Activated CD4-positive, alpha-beta T cell treated with anti-CD3 and anti-CD28 coated beads, Interleukin-2, amount 10 ng/mL, durations not matched to agents 24 days and 14 days (primary cell): ENCODE measurements at regions not wholly inside any gene's neighbourhood (a gene's known extent, or its start where the extent isn't known, plus 50 kb on each side); places are given as distances from the start of the nearest gene placed in this dataset.
"Not testable (repeated sequence)": the region's sequence is repeated elsewhere in the genome, so short reads cannot be mapped to it uniquely, and the experiment has no call there.

Source experiments
- DNase-seq: peaks from one replicate; pipeline ENCODE4 v3.0.0; 2022
- H3K27ac Mint-ChIP-seq: one replicate; pipeline ENCODE4 v1.8.0; 2022; ENCODE audit warnings: mild to moderate bottlenecking, mixed read lengths
- H3K27me3 Mint-ChIP-seq: one replicate; pipeline ENCODE4 v1.8.0; 2022; ENCODE audit warnings: mixed read lengths
- H3K36me3 Mint-ChIP-seq: one replicate; pipeline ENCODE4 v1.8.0; 2022; ENCODE audit warnings: low read depth, mild to moderate bottlenecking, mixed read lengths
- H3K4me1 Mint-ChIP-seq: one replicate; pipeline ENCODE4 v1.8.0; 2021; ENCODE audit warnings: mixed read lengths
- H3K4me3 Mint-ChIP-seq: one replicate; pipeline ENCODE4 v1.8.0; 2022; ENCODE audit warnings: mild to moderate bottlenecking, moderate library complexity, mixed read lengths
- H3K9me3 Mint-ChIP-seq: one replicate; pipeline ENCODE4 v1.8.0; 2021; ENCODE audit warnings: mixed read lengths
- intact Hi-C: fragments of 100-400 bp; cut with micrococcal nuclease; formaldehyde crosslinking; loops from one replicate; pipeline ENCODE4 v1.15.1; 2023

DNA sequence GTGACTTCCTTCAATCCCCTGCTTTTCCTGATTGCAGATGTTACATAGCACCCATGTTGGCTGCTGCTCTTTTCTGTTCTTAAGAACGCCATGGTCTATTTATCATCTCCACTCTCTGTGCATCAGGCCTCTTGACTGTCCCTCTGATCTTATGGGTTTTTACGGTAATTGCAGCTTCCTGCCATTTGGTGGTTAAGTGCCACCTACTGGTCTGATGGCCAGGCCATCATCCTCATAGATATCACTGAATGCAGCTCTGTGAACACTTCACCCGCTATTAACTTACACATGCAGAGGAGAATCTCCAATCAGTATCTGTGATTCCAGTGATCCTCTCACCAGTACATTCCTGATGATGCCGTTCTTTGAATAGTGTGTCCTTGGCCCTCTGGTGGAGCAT, 382.4 kb downstream of the TRAM1L1 start:
- Mint-ChIP-seq H3K27ac (no peak overlapping the region), H3K36me3 (no peaks in the 10 kb centered on the region), H3K4me1 (no peaks in the 10 kb centered on the region), H3K9me3 (peaks cover 4% of the 10 kb centered on the region), H3K27me3 (no peaks in the 10 kb centered on the region), H3K4me3 (no peak overlapping the region)
- DNase-seq: no peak
- intact Hi-C loops: no loop called here

DNA sequence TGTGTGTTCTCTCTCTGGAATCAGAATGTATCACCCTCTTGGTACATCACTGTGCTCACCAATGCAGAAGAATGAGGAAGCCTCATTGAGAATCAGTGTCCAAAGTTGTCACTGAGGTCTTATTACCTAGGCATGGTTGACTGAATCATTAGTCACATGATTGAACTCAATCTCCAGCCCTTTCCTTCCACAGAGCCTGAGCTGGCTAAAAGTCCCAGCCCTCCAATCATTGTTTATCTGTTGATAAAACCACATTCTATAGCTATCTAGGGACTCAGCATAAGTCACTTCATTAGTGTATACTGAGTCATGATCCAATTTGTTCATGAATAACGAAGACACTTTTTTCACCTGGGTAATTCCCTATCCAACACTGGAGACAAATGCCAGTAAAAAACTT, 396.8 kb downstream of the TRAM1L1 start:
- no peaks in the 10 kb centered on the region for H3K36me3 Mint-ChIP-seq
- no peaks in the 10 kb centered on the region for H3K9me3 Mint-ChIP-seq
- intact Hi-C loops: no loop called here
- no peaks in the 10 kb centered on the region for H3K27me3 Mint-ChIP-seq
- DNase-seq: no peak
- no peak overlapping the region for H3K27ac Mint-ChIP-seq
- no peaks in the 10 kb centered on the region for H3K4me1 Mint-ChIP-seq
- H3K4me3 Mint-ChIP-seq: no peak overlapping the region

DNA sequence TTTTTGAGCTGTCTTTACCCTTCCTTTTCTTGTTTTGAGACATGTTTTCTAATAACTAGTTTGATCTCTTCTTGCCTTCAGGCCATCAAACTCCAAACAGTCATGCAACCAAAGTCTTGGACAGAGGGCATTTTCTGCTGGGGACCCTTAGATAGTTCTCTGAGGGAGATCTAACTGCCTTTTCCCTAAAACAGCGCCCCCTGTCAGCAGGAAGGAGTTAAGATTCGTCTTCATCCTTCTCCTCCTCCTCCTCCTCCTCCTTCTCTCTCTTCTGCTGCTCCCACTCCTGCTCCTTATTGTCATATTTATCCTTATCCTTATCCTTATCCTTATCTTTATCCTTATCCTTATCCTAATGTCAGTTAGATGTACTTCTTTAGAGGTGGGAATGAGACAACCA, 417.2 kb downstream of the TRAM1L1 start:
- Mint-ChIP-seq H3K27ac (no peak overlapping the region), H3K4me1 (no peaks in the 10 kb centered on the region), H3K9me3 (no peaks in the 10 kb centered on the region), H3K36me3 (no peaks in the 10 kb centered on the region), H3K27me3 (no peaks in the 10 kb centered on the region), H3K4me3 (no peak overlapping the region)
- intact Hi-C loops: no loop called here
- DNase-seq: no peak

DNA sequence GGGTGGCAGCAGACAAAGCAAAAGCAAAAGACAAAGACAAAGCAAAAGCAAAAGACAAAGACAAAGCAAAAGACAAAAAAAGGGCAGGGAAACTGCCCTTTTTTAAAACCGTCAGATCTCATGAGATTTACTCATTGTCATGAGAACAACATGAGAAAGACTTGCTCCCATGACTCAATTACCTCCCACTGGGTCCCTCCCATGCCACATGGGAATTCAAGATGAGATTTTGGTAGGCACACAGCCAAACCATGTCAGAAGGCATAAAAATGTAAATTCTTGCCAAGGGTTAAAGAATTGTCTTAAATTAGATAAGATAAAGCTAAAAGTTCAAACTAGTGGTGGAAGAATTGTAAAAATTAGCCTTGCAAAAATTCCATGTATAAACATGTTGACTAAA, 419.7 kb downstream of the TRAM1L1 start:
- no peaks in the 10 kb centered on the region for H3K4me1 Mint-ChIP-seq
- no peaks in the 10 kb centered on the region for H3K27me3 Mint-ChIP-seq
- H3K4me3 Mint-ChIP-seq: no peak overlapping the region
- no peaks in the 10 kb centered on the region for H3K9me3 Mint-ChIP-seq
- no peak overlapping the region for H3K27ac Mint-ChIP-seq
- no peak for DNase-seq
- no peaks in the 10 kb centered on the region for H3K36me3 Mint-ChIP-seq
- intact Hi-C loops: no loop called here

DNA sequence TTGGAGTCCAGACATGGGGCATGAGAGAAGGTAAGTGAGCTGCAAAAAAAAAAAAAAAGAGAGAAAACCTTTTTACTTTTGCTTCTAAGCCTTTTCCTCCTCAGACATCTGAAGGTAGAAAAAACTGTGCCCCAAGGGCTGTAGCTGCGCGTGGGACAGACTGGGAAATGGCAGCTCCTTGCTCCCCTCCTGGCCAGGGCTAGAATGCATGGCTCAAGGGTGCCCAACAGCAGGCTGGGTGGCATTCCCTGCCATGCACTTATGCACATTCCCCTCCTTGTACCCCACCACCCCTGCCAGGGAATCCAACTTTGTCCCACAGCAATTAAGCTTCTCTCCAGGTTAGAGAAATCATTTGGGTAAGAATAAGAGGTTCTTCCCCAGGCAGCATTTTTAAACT, 421.2 kb downstream of the TRAM1L1 start:
- Mint-ChIP-seq H3K4me3 (no peak overlapping the region), H3K4me1 (no peaks in the 10 kb centered on the region), H3K9me3 (no peaks in the 10 kb centered on the region), H3K27me3 (no peaks in the 10 kb centered on the region), H3K27ac (no peak overlapping the region), H3K36me3 (no peaks in the 10 kb centered on the region)
- intact Hi-C loops: no loop called here
- no peak for DNase-seq

DNA sequence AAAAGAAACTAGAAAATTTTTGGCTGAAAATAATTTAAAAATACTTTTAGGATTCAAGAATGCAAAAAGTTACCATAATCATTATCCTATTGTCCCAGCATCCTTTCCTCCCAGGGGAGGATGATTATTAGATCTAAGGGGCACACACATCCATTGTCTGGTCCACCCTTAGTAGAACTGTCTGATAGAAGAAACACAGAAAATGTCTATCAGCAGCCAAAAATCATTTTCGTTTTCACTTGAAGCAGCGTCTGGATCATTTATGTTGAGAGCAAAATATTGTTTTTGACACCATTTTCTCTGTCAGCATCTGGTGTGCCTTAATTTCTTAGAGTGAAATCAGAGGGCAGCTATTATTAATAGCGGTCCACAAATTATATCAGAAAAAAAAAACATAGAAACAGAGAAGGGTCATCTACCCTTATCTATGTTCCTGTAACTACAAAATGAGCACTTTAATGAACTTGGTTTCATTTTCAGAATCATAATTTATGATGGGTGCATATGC, 446.3 kb downstream of the TRAM1L1 start:
- intact Hi-C loops: no loop called here
- no peaks in the 10 kb centered on the region for H3K27me3 Mint-ChIP-seq
- no peak for DNase-seq
- H3K9me3 Mint-ChIP-seq: no peaks in the 10 kb centered on the region
- H3K36me3 Mint-ChIP-seq: no peaks in the 10 kb centered on the region
- no peak overlapping the region for H3K27ac Mint-ChIP-seq
- no peaks in the 10 kb centered on the region for H3K4me1 Mint-ChIP-seq
- no peak overlapping the region for H3K4me3 Mint-ChIP-seq

DNA sequence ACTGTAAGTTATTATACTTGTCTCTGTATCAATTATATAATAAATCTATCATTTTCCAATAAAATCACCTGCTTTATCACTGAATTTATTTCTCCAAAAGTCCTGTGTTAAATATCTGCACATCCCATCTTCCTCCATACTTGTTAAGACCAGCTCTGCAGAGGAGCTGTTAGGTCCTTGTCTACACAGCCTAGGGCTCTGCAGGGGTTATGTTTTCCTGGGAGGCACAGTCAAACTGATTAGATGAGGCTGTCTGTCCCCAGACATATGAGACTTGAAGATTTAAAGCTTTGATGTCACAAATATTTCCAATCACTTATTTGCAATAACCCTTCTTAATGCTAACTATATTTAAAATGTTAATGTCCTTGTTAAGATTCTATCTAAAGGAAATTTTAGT, 446.8 kb downstream of the TRAM1L1 start:
- no peaks in the 10 kb centered on the region for H3K9me3 Mint-ChIP-seq
- DNase-seq: no peak
- no peaks in the 10 kb centered on the region for H3K27me3 Mint-ChIP-seq
- intact Hi-C loops: no loop called here
- no peak overlapping the region for H3K4me3 Mint-ChIP-seq
- no peaks in the 10 kb centered on the region for H3K4me1 Mint-ChIP-seq
- H3K27ac Mint-ChIP-seq: no peak overlapping the region
- H3K36me3 Mint-ChIP-seq: no peaks in the 10 kb centered on the region

DNA sequence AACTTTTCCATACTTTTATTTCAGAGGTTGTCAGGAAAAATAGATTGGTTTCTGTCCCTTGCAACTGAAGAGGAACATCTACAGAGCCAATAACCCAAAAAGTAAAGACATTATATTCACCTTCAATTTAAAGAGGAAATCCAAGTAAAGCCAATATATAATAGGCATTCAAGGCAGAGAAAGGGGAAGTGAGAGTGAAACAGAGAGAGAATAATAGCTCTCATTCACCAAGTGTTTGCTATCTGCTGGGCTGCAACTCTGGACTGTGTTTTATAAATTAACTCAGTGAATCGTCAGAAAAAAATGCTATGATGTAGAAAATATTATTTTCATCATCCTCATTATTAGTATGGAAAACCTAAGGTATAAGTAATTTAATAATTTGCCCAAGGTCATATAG, 448.5 kb downstream of the TRAM1L1 start:
- no peak for DNase-seq
- intact Hi-C loops: no loop called here
- Mint-ChIP-seq H3K4me3 (no peak overlapping the region), H3K36me3 (no peaks in the 10 kb centered on the region), H3K27ac (no peak overlapping the region), H3K27me3 (no peaks in the 10 kb centered on the region), H3K9me3 (no peaks in the 10 kb centered on the region), H3K4me1 (no peaks in the 10 kb centered on the region)

DNA sequence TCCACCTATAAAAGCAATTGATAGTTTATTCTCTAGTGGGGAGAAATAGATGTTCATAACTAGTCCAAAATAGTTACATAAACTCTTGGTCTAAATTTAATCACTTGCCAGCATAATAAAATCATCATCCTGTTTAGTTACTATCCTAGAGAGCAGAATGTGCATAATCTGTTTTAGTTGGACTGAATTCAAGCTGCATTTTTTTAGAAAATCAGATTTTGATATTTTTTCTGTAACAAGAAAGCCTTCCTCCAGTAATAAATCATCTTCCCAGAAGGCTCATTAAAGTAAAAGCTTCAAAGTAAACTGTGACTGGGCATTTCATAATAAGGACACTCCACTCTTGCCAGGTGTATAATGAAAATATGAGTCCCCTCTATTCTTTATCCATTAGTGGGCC, 453.1 kb downstream of the TRAM1L1 start:
- no peak overlapping the region for H3K27ac Mint-ChIP-seq
- no peaks in the 10 kb centered on the region for H3K27me3 Mint-ChIP-seq

DNA sequence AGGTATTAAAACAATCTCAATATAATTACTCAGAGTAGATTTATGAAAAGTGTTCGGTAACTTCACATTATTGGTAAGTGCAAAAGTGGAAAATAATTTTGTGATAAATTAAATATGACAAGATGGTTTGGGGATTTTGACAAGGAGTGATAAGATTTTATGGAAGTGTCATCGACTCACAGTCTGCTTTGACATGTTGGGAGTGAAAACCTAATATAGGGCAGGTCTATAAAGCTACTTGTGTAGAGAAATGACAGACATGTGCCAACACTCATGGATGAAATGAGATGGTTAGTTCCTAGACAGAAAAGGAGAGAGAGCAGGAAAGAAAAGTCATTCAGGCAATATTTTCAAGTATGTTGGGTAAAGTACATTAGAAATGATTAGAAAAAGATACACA, 456.8 kb downstream of the TRAM1L1 start:
- Mint-ChIP-seq H3K36me3 (no peaks in the 10 kb centered on the region), H3K4me3 (no peak overlapping the region), H3K27ac (no peak overlapping the region), H3K27me3 (no peaks in the 10 kb centered on the region), H3K4me1 (no peaks in the 10 kb centered on the region), H3K9me3 (no peaks in the 10 kb centered on the region)
- intact Hi-C loops: no loop called here
- DNase-seq: no peak

More for the DNA sequence above, 453.1 kb downstream of the TRAM1L1 start:
- intact Hi-C loops: no loop called here
- DNase-seq: no peak
- no peak overlapping the region for H3K4me3 Mint-ChIP-seq
- no peaks in the 10 kb centered on the region for H3K9me3 Mint-ChIP-seq
- H3K4me1 Mint-ChIP-seq: no peaks in the 10 kb centered on the region
- H3K36me3 Mint-ChIP-seq: no peaks in the 10 kb centered on the region

DNA sequence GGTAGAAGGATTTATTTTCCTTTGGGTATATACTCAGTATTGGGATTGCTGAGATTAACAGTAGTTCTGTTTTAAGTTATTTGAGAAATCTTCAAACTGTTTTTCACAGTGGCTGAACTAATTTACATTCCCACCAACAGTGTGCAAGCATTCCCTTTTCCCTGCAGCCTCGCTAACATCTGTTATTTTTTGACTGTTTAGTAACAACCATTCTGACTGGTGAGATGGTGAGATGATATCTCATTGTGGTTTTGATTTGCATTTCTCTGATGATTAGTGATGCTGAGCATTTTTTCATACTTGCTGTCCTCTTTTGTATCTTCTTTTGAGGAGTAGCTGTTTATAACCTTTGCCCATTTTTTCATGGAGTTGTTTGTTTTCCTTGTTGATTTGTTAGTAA, 457.8 kb downstream of the TRAM1L1 start:
- Mint-ChIP-seq H3K36me3 (no peaks in the 10 kb centered on the region), H3K27me3 (no peaks in the 10 kb centered on the region), H3K27ac (no peak overlapping the region), H3K4me1 (no peaks in the 10 kb centered on the region), H3K9me3 (no peaks in the 10 kb centered on the region), H3K4me3 (no peak overlapping the region)
- intact Hi-C loops: no loop called here
- DNase-seq: no peak

DNA sequence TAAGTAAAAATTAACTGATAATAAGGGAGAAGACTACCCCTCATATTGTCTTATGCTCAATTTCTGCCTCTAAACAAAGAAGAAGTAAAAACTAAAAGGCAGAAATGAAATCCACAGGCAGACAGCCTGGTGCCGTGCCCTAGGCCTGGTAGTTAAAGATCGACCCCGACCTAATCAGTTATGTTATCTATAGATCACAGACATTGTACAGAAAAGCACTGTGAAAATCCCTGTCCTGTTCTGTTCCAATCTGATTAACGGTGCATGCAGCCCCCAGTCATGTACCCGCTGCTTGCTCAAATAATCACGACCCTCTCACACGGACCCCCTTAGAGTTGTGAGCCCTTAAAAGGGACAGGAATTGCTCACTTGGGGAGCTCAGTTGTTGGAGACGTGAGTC, 465.9 kb downstream of the TRAM1L1 start:
- H3K9me3 Mint-ChIP-seq, H3K27me3 Mint-ChIP-seq, intact Hi-C loops, H3K36me3 Mint-ChIP-seq, H3K27ac Mint-ChIP-seq, H3K4me3 Mint-ChIP-seq, DNase-seq, H3K4me1 Mint-ChIP-seq: not testable (repeated sequence)

DNA sequence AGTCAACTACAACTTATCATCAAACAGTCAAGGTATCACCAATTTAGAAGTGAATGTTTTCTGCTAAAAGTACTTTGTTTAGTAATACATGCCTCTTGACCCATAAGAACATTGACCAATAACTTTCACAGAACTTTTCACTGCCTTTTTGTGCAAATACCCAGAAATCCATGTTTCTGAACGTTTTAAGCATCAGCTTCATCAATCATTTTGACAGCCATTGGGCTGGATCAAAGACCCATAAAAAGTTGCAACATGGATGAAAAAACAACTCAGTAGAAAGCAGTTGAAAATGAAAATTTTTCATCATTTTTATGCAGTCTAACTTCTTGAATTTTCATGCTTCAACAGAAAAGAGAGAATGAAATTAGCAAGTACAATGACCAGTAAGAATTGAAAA, 466.7 kb downstream of the TRAM1L1 start:
- no peaks in the 10 kb centered on the region for H3K36me3 Mint-ChIP-seq
- no peak overlapping the region for H3K27ac Mint-ChIP-seq
- no peak overlapping the region for H3K4me3 Mint-ChIP-seq
- no peaks in the 10 kb centered on the region for H3K27me3 Mint-ChIP-seq
- H3K4me1 Mint-ChIP-seq: no peaks in the 10 kb centered on the region
- DNase-seq: no peak
- H3K9me3 Mint-ChIP-seq: no peaks in the 10 kb centered on the region
- intact Hi-C loops: no loop called here

DNA sequence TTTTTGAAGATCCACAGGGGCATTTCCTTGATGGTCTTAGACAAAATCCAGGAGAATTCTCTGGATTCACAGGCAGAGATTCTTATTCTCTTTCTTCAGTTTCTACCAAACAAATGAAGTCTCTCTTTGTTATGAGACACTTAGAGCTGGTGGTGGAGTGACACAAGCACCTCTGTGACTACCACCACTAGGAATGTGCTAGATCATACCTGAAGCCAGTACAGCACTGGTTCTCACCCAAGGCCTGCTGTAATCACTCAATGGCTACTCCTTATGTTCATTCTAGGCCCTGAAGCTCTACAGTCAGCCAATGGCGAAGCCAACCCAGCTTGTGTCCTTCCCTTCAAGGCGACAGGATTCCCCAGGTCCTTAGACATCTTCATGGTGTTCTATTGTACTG, 482.3 kb downstream of the TRAM1L1 start:
- Mint-ChIP-seq H3K4me3 (no peak overlapping the region), H3K4me1 (no peaks in the 10 kb centered on the region), H3K27ac (no peak overlapping the region), H3K36me3 (no peaks in the 10 kb centered on the region), H3K9me3 (no peaks in the 10 kb centered on the region), H3K27me3 (no peaks in the 10 kb centered on the region)
- intact Hi-C loops: no loop called here
- no peak for DNase-seq

DNA sequence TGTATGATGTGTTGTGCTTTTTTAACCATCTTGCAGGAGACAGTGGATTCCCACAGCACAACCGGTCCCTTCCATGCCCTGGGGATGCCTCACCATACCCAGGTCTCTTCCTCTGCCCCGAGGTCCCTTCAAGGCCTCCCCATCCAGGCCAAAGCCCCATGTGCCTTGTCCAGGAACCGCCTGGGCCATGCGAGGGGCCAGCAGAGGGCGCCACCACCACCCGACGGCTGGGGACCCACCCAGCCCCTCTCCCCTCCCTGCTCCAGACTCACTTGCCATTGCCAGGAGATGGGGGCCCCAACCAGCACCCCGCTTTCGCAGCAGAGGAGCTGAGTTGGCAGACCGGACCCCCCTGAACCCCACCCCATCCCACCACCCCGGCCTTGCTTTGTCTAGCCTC, 485.5 kb downstream of the TRAM1L1 start:
- H3K27me3 Mint-ChIP-seq: no peaks in the 10 kb centered on the region
- no peaks in the 10 kb centered on the region for H3K9me3 Mint-ChIP-seq
- intact Hi-C loops: no loop called here
- H3K36me3 Mint-ChIP-seq: no peaks in the 10 kb centered on the region
- H3K27ac Mint-ChIP-seq: no peak overlapping the region
- no peak overlapping the region for H3K4me3 Mint-ChIP-seq
- DNase-seq: no peak
- H3K4me1 Mint-ChIP-seq: no peaks in the 10 kb centered on the region
